GM21825 (cell line): ENCODE measurements at regions not wholly inside any gene's neighbourhood (a gene's known extent, or its start where the extent isn't known, plus 50 kb on each side); places are given as distances from the start of the nearest gene placed in this dataset.
A peak's percentile ranks its signal among the peaks of the same experiment; 100 is the strongest.
"Not testable (repeated sequence)": the region's sequence is repeated elsewhere in the genome, so short reads cannot be mapped to it uniquely, and the experiment has no call there.

Experiments used
- ATAC-seq: cut with Tn5 transposase; IDR thresholded peaks from one replicate; pipeline ENCODE4 v1.9.1; 2021; ENCODE audit warnings: mild to moderate bottlenecking, moderate library complexity; ENCODE audit not compliant: unreplicated experiment

GRCh38 chr4:151559595-151559994 is 150.6 kb downstream of the FHIP1A start:
- no peak for ATAC-seq

- ATAC-seq, result no peak
These were observed 152.7 kb downstream of the FHIP1A start for GRCh38 chr4:151561551-151562256.

- no peak for ATAC-seq
These were observed 154.2 kb downstream of the FHIP1A start for GRCh38 chr4:151563194-151563593.

GRCh38 chr4:151564321-151564720 is 155.3 kb downstream of the FHIP1A start:
- no peak for ATAC-seq

- no peak for ATAC-seq
These were observed 156.6 kb downstream of the FHIP1A start for GRCh38 chr4:151565583-151565982.

- ATAC-seq, result no peak
These were observed 157.1 kb downstream of the FHIP1A start for GRCh38 chr4:151566053-151566452.

GRCh38 chr4:151567056-151567455 is 158.1 kb downstream of the FHIP1A start:
- peak; percentile 55 for ATAC-seq

- ATAC-seq, result no peak
These were observed 160.0 kb downstream of the FHIP1A start for GRCh38 chr4:151568966-151569365.

- no peak for ATAC-seq
These were observed 160.7 kb downstream of the FHIP1A start for GRCh38 chr4:151569650-151570049.

- no peak for ATAC-seq
These were observed 164.5 kb downstream of the FHIP1A start for GRCh38 chr4:151573474-151573873.

- no peak for ATAC-seq
These were observed 165.0 kb downstream of the FHIP1A start for GRCh38 chr4:151573945-151574344.

- no peak for ATAC-seq
These were observed 166.0 kb downstream of the FHIP1A start for GRCh38 chr4:151574968-151575367.

GRCh38 chr4:151575646-151576045 is 166.7 kb downstream of the FHIP1A start:
- no peak for ATAC-seq

GRCh38 chr4:151576627-151577026 is 167.7 kb downstream of the FHIP1A start:
- no peak for ATAC-seq

- no peak for ATAC-seq
These were observed 172.6 kb downstream of the FHIP1A start for GRCh38 chr4:151581570-151581969.

GRCh38 chr4:151582098-151582497 is 173.1 kb downstream of the FHIP1A start:
- ATAC-seq, result no peak

GRCh38 chr4:151583157-151583914 is 174.4 kb downstream of the FHIP1A start:
- no peak for ATAC-seq

GRCh38 chr4:151584101-151584500 is 175.1 kb downstream of the FHIP1A start:
- no peak for ATAC-seq

GRCh38 chr4:151595629-151596028 is 165.2 kb downstream of the GATB start:
- not testable (repeated sequence) for ATAC-seq

- not testable (repeated sequence) for ATAC-seq
These were observed 163.1 kb downstream of the GATB start for GRCh38 chr4:151597691-151598090.

GRCh38 chr4:151599863-151600262 is 160.9 kb downstream of the GATB start:
- ATAC-seq, result no peak

GRCh38 chr4:151600432-151600831 is 160.4 kb downstream of the GATB start:
- no peak for ATAC-seq
